HepG2 (cell line): ENCODE measurements at regions not wholly inside any gene's neighbourhood (a gene's known extent, or its start where the extent isn't known, plus 50 kb on each side); places are given as distances from the start of the nearest gene placed in this dataset.
A peak's percentile ranks its signal among the peaks of the same experiment; 100 is the strongest.

ENCODE experiments used
- HIC2 ChIP-seq: sonication (generic); formaldehyde crosslinking; IDR thresholded peaks from 2 replicates; pipeline ENCODE4 v1.9.0; 2022; ENCODE audit warnings: low read depth, missing genetic modification reagents
- HMG20A ChIP-seq: IDR thresholded peaks from 2 replicates; pipeline ENCODE4 v1.6.1; 2016; ENCODE audit warnings: borderline replicate concordance
- KMT2B ChIP-seq: IDR thresholded peaks from 2 replicates; pipeline ENCODE4 v1.6.1; 2016; ENCODE audit warnings: missing genetic modification reagents, missing compliant biosample characterization
- MAFF ChIP-seq: IDR thresholded peaks from 2 replicates; pipeline ENCODE4 v1.6.1; 2011; ENCODE audit warnings: low read depth, low read length, improper control_type of control experiment
- NONO ChIP-seq, 2 experiments: fragments of 450-650 bp in 1 of 2; sonication (generic) in 1 of 2; formaldehyde crosslinking in 1 of 2; IDR thresholded peaks in 1 of 2; conservative IDR thresholded peaks in 1 of 2; 2 replicates each; pipeline versions ENCODE4 v1.6.1 to v1.8.0; 2017 to 2022; ENCODE audit warnings: mild to moderate bottlenecking in 1 of 2, missing genetic modification reagents in 1 of 2, moderate library complexity in 1 of 2
- RARA ChIP-seq: IDR thresholded peaks from 2 replicates; pipeline ENCODE4 v1.6.1; 2016; ENCODE audit warnings: missing genetic modification reagents, missing compliant biosample characterization
- ZC3H4 ChIP-seq: sonication (generic); formaldehyde crosslinking; IDR thresholded peaks from 2 replicates; pipeline ENCODE4 v1.4.0; 2020; ENCODE audit warnings: missing genetic modification reagents, borderline replicate concordance
- ZNF350 ChIP-seq: sonication (generic); formaldehyde crosslinking; IDR thresholded peaks from 2 replicates; pipeline ENCODE4 v1.4.0; 2020; ENCODE audit warnings: mild to moderate bottlenecking, low read depth, missing genetic modification reagents, borderline replicate concordance
- ZNF530 ChIP-seq: sonication (generic); formaldehyde crosslinking; IDR thresholded peaks from 2 replicates; pipeline ENCODE4 v1.5.0; 2020; ENCODE audit warnings: low read depth, mild to moderate bottlenecking, missing genetic modification reagents
- TF ChIP-seq, protein P1 (sequence below): sonication (generic); formaldehyde crosslinking; IDR thresholded peaks from 2 replicates; pipeline ENCODE4 v1.5.0; 2020; ENCODE audit warnings: mild to moderate bottlenecking, missing genetic modification reagents, borderline replicate concordance
- TF ChIP-seq, protein P2 (sequence below): sonication (generic); formaldehyde crosslinking; IDR thresholded peaks from 2 replicates; pipeline ENCODE4 v1.4.0; 2020; ENCODE audit warnings: missing genetic modification reagents

DNA sequence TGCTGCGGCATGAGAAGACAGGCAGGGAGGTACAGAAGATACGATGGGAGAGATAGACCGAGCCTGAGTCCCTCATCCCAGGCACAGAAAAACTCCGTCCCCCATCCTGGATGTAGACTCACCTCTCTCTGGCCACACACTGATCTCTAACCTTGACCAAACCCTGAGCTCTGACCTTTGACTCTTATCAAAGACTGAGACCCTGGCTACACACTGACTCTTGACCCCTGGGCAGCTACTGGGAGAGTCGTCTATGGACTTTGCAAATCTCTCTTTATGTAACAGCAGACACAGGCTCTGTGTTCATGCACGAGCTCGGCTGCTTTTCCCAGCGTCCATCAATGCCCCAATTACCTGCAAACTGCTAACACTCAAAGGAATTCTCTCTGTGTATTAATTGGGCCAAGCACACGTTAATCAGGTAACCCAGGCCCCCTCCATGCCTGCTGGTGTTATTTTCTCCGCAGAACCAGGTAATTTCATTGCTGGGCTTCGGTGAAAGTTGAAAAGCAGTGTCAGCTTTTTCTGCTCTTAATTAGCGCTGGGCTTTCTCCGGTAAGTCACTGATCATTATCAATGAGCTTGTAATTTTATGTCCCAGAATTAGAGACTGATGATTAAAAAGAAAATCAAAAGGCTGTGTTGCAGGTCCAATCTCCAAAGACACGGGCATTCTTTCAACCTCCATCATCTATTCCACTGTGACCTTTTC, 179.4 kb upstream of the NLRP1 start (continued):
- no peak for TF ChIP-seq ZC3H4 (CRISPR knock-in tag)
- peak; percentile 30; the same call in 1 of the 2 replicates for TF ChIP-seq MAFF
- TF ChIP-seq, protein P1, sequence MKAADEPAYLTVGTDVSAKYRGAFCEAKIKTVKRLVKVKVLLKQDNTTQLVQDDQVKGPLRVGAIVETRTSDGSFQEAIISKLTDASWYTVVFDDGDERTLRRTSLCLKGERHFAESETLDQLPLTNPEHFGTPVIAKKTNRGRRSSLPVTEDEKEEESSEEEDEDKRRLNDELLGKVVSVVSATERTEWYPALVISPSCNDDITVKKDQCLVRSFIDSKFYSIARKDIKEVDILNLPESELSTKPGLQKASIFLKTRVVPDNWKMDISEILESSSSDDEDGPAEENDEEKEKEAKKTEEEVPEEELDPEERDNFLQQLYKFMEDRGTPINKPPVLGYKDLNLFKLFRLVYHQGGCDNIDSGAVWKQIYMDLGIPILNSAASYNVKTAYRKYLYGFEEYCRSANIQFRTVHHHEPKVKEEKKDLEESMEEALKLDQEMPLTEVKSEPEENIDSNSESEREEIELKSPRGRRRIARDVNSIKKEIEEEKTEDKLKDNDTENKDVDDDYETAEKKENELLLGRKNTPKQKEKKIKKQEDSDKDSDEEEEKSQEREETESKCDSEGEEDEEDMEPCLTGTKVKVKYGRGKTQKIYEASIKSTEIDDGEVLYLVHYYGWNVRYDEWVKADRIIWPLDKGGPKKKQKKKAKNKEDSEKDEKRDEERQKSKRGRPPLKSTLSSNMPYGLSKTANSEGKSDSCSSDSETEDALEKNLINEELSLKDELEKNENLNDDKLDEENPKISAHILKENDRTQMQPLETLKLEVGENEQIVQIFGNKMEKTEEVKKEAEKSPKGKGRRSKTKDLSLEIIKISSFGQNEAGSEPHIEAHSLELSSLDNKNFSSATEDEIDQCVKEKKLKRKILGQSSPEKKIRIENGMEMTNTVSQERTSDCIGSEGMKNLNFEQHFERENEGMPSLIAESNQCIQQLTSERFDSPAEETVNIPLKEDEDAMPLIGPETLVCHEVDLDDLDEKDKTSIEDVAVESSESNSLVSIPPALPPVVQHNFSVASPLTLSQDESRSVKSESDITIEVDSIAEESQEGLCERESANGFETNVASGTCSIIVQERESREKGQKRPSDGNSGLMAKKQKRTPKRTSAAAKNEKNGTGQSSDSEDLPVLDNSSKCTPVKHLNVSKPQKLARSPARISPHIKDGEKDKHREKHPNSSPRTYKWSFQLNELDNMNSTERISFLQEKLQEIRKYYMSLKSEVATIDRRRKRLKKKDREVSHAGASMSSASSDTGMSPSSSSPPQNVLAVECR: no peak; the same call in 1 of the 2 replicates
- TF ChIP-seq, protein P2, sequence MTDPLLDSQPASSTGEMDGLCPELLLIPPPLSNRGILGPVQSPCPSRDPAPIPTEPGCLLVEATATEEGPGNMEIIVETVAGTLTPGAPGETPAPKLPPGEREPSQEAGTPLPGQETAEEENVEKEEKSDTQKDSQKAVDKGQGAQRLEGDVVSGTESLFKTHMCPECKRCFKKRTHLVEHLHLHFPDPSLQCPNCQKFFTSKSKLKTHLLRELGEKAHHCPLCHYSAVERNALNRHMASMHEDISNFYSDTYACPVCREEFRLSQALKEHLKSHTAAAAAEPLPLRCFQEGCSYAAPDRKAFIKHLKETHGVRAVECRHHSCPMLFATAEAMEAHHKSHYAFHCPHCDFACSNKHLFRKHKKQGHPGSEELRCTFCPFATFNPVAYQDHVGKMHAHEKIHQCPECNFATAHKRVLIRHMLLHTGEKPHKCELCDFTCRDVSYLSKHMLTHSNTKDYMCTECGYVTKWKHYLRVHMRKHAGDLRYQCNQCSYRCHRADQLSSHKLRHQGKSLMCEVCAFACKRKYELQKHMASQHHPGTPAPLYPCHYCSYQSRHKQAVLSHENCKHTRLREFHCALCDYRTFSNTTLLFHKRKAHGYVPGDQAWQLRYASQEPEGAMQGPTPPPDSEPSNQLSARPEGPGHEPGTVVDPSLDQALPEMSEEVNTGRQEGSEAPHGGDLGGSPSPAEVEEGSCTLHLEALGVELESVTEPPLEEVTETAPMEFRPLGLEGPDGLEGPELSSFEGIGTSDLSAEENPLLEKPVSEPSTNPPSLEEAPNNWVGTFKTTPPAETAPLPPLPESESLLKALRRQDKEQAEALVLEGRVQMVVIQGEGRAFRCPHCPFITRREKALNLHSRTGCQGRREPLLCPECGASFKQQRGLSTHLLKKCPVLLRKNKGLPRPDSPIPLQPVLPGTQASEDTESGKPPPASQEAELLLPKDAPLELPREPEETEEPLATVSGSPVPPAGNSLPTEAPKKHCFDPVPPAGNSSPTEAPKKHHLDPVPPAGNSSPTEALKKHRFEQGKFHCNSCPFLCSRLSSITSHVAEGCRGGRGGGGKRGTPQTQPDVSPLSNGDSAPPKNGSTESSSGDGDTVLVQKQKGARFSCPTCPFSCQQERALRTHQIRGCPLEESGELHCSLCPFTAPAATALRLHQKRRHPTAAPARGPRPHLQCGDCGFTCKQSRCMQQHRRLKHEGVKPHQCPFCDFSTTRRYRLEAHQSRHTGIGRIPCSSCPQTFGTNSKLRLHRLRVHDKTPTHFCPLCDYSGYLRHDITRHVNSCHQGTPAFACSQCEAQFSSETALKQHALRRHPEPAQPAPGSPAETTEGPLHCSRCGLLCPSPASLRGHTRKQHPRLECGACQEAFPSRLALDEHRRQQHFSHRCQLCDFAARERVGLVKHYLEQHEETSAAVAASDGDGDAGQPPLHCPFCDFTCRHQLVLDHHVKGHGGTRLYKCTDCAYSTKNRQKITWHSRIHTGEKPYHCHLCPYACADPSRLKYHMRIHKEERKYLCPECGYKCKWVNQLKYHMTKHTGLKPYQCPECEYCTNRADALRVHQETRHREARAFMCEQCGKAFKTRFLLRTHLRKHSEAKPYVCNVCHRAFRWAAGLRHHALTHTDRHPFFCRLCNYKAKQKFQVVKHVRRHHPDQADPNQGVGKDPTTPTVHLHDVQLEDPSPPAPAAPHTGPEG (CRISPR knock-in tag): no peak
- TF ChIP-seq RARA (CRISPR knock-in tag): peak; percentile 100
- TF ChIP-seq HMG20A (CRISPR knock-in tag): peak; percentile 86; the same call in 1 of the 2 replicates
- TF ChIP-seq ZNF530 (CRISPR knock-in tag): no peak
- TF ChIP-seq KMT2B: no peak
- TF ChIP-seq ZNF350 (CRISPR knock-in tag): peak; percentile 62; the same call in 1 of the 2 replicates
- no peak for TF ChIP-seq HIC2
- TF ChIP-seq NONO (IDR thresholded peaks at IDR 0.05): no peak
- peak; percentile 90 for TF ChIP-seq NONO (CRISPR knock-in tag; conservative IDR thresholded peaks at IDR 0.05)
